ENCODE measurements at regions not wholly inside any gene's neighbourhood (a gene's known extent, or its start where the extent isn't known, plus 50 kb on each side); places are given as distances from the start of the nearest gene placed in this dataset.

GRCh38 chr4:129550281-129550785, 454.4 kb downstream of the C4orf33 start:
- peak; percentile 7 for DNase-seq (ENCODE audit: low read depth)

DNA sequence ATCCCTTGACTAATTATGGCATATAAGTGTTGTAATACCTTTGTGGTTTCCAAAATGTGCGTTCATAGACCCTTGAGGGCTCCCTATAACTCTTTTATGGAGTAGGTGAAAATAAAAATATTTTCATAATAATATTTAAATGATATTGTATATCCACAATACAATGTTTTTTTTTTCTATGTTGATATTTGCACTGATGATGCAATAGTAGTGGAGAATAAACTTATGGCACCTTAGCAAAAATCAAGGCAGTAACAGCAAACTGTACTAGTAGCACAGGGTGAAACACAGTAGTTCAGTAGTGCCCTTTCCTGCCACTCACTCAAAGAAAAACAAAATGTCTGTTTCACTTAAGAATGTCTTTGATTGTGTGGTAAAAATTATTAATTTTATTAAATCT, 465.3 kb downstream of the C4orf33 start:
- no peak for DNase-seq (ENCODE audit: low read depth)

DNA sequence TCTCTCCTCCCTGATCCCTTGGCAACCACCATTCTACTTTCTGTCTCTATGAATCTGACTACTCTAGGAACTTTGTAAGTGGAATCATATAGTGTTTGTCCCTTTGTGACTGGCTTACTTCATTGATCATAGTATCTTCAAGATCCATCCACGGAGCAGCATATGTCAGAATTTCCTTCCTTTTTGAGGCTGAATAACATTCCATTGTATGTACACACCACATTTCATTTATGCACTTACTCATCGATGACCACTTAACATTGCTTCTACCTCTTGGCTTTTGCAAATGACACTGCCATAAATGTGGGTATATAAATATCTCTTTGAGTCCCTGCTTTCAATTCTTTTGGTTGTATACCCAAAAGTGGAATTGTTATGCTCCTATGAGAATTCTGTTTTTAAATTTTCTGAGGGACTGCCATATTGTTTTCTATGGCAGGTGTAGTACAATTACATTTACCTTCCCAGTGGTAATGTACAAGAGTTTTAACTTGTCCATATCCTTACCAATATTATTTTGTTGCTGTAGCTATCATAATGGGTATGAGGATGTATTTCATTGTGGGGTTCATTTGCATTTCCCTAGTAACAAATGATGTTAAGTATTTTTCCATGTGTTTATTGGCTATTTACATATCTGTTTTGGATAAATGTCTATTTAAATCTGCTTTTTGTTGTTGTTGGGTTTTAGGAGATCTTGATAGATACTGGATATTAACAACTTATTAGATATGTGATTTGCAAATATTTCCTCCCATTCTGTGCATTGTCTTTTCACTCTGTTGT, 466.1 kb downstream of the C4orf33 start:
- peak; percentile 8 for DNase-seq (ENCODE audit: low read depth)

GRCh38 chr4:129565214-129565613, 469.3 kb downstream of the C4orf33 start:
- DNase-seq (ENCODE audit: low read depth): no peak

DNA sequence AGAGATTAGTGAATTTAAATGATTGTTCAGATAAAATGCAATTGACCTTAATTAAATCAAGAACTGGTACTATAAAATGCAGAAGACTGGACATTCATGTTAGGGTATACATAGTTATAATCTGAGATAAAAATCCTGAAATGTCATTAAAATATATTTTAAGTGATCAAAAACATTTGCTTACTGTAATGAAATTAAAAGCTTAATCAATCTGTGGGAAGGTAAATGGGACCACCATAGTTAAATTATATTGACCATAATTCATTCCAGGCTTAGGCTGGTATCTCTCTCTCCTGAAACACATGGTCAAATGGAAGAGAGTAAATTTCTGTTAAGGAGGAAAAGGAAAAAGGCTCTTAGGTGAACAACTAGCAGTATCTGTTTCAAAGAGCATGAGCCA, 474.4 kb downstream of the C4orf33 start:
- no peak for DNase-seq (ENCODE audit: low read depth)

DNA sequence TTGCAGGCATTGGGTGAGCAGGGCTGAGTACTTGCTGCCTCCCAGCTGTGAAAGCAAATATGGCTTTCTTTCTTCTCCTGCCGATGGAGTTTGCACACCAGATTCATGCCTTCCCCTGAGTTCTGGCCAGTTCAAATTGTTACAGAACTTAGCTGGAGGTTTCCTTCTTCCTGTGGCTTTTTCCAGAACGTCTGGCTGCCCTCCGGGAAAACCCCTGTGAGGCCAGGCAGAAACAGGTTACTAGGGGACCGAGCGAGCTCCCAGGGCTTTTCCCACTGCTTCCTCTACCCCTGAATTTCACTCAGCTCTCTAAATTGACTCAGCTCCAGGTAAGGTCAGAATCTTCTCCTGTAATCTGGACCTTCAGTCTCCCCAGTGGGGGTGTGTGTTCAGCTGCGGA, 482.4 kb downstream of the C4orf33 start:
- DNase-seq (ENCODE audit: low read depth): no peak

GRCh38 chr4:129581305-129581704, 485.4 kb downstream of the C4orf33 start:
- DNase-seq (ENCODE audit: low read depth): no peak

DNA sequence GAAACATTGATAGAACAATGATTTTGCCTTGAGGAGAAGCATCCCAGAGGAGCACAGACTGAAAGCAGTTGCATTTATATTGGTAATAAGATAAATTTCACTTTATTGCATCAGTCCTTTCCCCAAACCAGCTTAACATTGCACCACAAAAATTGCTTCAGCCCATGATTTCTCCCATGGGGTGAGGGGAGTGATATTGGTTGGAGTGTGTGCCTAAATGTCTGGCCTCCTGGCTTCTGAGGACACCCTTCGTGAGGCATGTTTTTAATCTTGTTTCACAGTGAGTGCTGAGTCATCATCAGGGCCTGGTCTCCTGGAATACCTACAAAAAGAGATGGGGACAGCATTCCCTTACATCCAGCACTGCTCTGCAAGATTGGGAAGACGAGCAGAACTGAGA, 487.9 kb downstream of the C4orf33 start:
- DNase-seq (ENCODE audit: low read depth): peak; percentile 9

DNA sequence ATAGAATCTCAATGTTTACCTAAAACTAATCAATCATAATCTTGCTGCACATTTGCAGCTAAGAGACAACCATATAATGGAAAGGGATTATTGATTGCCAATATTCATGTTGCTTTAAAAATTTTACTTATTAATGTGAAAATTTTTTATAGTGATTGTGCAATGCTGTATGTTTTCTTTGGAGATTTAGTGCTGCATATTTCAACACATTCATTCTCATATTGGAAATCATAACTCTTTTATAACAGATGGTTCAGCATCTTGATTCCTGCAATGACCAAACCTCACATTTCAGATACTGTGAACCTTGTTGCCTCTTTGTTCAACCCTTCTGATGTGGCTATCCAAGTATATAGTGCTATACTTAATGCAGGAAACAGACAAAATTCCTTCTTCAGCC, 502.6 kb downstream of the C4orf33 start:
- no peak for DNase-seq (ENCODE audit: low read depth)

GRCh38 chr4:129600898-129601297, 504.9 kb downstream of the C4orf33 start:
- no peak for DNase-seq (ENCODE audit: low read depth)

DNA sequence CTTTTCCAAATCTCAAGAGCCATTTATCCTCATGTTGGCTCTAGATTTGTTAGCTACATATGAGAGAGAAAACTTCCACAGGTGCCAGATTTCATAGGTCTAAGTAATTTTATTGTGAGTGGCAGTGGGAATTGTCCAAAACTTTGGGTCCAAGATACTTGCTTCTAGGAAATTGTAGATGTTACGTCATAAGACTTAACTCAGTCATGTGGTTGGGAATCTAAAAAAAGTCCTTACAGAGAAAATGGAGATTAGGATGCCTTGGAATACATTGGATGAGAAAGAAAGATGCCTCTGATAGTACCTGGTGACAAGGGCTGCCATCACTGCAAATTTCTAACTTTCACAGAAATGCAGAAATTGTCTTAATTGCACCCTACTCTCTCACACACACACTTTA, 506.5 kb downstream of the C4orf33 start:
- DNase-seq (ENCODE audit: low read depth): no peak

- DNase-seq (ENCODE audit: low read depth): no peak
Observed at GRCh38 chr4:129603241-129603931, 507.4 kb downstream of the C4orf33 start.

- DNase-seq (ENCODE audit: low read depth): no peak
Observed at GRCh38 chr4:129604632-129605255, 508.8 kb downstream of the C4orf33 start.

- DNase-seq (ENCODE audit: low read depth): no peak
Observed at GRCh38 chr4:129614611-129615010, 518.7 kb downstream of the C4orf33 start.

DNA sequence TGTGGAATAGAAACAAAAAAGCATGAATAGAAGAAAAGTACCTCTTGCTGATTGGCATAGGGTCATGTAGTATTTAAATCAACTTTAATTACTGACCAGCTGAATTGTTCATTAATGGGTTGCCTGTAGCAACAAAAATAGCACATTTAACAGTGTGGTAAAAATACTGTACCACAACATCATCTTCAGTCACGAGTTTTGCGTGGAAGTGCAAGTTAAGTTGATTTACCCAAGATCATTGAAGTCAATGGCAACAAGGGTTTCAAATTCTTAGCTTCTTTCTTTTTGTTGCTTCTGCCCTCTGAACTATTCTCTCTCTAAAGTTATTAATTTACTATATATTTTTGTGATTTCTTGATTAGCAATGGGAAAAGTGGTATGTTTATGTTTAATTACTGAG, 526.6 kb downstream of the C4orf33 start:
- DNase-seq (ENCODE audit: low read depth): no peak

- DNase-seq (ENCODE audit: low read depth): no peak
Observed at GRCh38 chr4:129623233-129623875, 527.4 kb downstream of the C4orf33 start.

DNA sequence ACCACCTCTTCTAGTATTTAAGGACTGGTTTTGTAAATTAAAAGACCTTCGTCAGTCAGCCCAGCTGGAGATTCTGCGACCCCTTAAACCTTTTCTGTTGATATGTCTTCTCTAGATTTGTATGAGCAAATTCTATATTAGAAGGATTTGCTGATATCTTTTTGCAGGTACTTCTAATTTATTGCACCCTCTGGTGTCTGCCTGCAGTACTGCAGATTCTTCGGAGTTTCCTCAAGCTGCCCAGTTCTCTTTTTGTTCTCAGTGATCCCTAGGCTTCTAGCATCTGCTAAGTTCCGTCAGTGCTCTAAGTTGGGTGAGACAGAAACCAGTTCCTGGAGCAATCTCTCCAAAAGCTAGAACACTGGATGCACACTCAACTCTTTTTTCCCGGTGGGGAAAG, 545.2 kb downstream of the C4orf33 start:
- DNase-seq (ENCODE audit: low read depth): peak; percentile 48

DNA sequence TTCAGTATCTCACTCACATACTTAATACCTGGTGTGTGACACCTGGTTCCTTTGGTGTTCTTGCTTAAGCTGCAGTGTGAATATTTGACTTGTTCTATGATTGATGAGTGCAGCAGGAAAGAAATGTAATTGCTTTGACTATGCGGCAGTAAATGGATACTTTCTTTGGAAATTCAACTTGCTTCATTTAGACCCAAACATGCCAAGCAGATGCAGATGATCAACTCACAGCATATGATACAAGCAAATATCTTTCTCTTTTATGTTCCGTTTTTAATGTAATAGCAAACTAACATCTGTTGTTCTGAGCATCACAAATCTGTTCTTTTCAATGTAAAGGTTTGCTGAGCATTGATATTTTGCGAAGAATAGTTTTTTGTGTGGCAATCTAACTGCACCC, 549.5 kb downstream of the C4orf33 start:
- no peak for DNase-seq (ENCODE audit: low read depth)

DNA sequence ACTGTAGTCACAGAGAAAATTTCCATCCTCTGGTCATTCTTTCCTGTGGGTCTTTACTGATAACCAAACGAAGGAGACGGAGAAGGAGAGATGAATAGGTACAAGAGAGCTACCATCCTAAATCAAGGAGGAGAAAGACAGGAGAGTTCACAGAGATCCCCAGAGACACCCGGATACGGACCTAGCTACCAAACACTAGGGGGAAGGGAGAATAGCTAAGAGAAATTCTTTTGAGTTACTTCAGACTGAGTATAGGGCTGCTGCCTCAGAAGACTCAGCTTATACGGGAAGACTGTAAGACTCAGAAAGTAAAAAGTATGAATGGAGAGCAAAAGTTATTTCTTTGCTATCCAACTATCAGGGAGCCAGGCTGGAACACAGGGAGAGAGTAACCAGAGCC, 572.1 kb downstream of the C4orf33 start:
- DNase-seq (ENCODE audit: low read depth): no peak

DNA sequence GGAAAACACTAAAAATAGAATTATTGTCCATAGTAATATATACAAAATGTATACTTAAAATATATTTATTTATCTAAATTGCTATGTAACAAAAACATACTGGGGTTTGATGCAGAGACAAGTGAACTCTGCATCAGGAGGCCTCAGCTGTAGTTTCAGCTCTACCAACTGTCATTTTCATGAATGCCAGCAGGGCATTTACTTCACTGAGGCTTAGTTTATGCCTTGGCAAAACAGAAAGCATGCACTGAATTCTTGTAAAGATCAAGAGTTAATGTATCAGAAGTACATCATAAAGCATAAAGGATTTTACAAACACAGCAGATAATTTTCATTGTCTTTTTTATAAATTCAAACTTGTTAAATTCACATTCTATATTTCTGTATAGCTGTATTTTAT, 577.0 kb downstream of the C4orf33 start:
- no peak for DNase-seq (ENCODE audit: low read depth)

DNA sequence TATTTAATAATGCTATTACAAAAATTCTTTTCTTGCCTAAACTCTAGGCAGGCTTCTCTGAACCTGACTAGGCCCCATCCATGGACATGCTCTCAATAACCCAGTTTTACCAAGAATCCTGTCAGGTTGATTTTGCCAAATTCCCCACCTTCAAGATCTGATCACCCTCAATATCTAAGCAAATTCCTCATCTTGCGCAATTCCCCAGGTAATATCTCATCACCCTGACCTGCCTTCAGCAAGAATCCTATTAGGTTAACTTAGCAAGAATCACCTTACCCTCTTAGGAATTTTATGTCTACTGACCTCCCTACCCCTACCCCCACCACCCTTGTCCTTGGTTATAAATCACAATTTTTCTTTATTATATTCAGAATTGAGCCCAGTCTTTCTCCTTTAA, 579.1 kb downstream of the C4orf33 start:
- DNase-seq (ENCODE audit: low read depth): no peak

- DNase-seq (ENCODE audit: low read depth): no peak
Observed at GRCh38 chr4:129676934-129677333, 581.0 kb downstream of the C4orf33 start.

GRCh38 chr4:129682586-129682985, 586.6 kb downstream of the C4orf33 start:
- no peak for DNase-seq (ENCODE audit: low read depth)
